HTR-8/SVneo (cell line): ENCODE measurements at regions not wholly inside any gene's neighbourhood (a gene's known extent, or its start where the extent isn't known, plus 50 kb on each side); places are given as distances from the start of the nearest gene placed in this dataset.

Experiments
- DNase-seq: peaks from one replicate; pipeline ENCODE4 v3.0.0; 2011; ENCODE audit warnings: low spot score, mixed read lengths; ENCODE audit not compliant: insufficient read length
- FAIRE-seq: peaks from 2 replicates; lab custom pipeline; 2011; peaks lifted over from hg19 to GRCh38; lab: Jason Lieb, UNC

DNA sequence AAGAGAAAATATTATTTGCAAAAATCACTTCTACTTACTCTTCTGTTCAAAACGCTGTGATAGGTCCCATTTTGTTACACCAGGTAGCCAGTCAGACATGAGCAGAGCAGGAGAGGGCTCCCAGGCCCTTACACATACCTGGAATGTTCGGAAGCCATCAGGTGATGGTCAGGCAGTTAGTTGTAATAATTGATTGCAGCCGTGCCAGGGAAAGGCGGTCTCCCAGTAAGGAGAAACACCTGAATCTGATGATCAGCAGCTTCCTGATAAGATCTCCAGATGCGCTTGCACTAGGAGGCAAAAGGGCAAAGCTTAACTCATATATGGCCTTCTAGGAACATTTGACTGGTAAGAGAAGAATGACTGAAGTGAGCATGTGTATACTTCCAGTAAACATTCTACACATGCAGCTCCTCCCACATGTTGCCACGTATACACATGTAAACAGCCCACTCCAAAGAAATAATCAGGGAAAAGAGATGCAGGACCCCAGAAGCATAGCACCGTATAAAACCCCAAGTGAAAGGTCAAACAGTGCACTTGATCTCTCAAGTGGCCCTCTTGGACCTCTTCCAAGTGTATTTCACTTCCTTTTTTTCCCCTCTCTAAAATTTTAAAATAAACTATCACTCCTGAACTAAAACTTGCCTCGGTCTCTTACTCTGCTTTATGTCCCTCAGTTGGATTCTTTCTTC, 1338.0 kb downstream of the FSTL5 start:
- FAIRE-seq (no peak), DNase-seq (no peak)

DNA sequence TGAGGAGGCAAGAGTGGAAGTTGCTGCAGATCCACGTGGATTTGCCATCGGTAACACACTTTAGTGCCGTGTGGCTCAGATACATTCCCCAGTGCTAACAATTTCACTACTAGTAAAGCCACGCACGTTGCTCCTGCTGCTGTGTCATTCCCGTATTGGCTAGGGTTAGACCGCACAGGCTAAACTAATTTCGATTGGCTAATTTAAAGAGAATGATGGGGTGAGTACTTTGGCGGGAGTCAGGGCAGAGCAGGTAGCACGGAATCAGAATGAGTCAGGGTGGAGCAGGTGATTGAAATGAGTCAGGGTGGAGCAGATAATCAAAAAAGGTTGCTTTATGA, 1337.5 kb downstream of the FSTL5 start:
- FAIRE-seq, result no peak

DNA sequence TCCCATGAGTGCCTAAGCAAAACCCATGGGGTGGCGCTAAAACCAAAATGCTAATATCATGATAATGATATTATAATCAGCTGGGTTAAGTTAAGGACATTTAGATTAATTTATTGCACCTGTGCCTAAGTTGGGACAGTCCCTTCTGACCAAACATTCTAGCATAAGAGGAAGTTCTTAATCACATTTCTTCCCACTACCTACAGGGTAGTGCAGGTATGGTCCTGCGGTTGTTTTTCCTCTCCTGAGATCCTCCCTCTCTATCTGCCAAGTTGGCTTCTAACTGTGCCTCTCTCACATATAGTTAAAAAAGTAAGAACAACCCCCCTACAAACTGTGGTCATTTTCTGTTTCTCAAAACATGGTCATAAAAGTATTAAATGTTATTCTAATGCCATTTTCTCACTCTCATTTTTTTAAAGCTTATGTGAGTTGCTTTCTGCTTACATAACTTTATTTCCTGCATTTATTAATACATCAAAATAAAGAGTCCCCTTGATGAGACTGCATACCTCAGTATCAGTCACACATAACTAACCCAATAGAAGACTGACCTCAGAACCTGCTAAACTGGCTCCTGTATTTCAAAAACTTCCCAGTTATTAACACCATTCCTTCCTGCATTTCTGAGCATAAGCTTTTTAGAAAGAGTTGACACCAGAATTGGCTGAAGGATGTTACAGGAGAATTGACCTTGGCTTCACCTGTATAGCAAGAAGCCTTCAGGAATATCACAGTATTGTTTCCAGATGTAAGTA, 1332.5 kb downstream of the FSTL5 start:
- DNase-seq (no peak), FAIRE-seq (no peak)

More for the DNA sequence above, 1337.5 kb downstream of the FSTL5 start:
- DNase-seq, result no peak

DNA sequence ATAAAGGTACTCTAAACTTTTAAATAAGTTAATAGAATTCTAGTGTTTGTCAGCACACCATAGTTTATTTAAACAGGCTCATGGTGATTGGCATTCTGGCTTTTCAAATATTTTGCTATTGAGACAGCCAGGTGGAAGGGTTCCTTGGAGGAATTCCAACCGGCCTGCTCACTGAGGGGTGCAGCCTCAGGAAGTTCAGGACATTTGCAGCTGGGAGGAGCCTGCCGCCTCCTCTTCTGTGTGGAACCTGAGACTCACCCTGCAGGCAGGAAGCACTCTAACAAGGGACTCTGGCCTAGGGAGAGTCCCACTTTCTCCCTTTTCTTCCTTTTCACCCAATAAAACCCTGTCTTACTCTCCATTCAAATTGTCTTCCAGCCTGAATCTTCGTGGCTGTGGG, 1328.0 kb downstream of the FSTL5 start:
- no peak for DNase-seq

DNA sequence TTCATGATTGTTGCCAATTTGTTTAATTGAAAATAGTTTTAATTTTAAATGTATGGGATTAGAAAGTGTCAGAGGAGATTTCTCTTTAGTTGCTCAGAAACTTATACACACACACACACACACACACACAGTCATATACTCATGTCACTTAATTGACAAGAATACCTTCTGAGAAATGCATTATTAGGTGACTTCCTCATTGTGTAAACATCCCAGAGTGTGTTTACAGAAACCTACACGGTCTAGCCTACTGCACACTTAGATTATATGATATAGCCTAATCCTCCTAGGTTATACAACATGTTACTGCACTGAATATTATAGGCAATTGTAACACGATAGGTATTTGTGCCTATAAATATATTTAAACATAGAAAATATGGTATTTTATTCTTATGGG, 1327.4 kb downstream of the FSTL5 start:
- FAIRE-seq (no peak), DNase-seq (no peak)

More for the DNA sequence above, 1328.0 kb downstream of the FSTL5 start:
- FAIRE-seq, result no peak

DNA sequence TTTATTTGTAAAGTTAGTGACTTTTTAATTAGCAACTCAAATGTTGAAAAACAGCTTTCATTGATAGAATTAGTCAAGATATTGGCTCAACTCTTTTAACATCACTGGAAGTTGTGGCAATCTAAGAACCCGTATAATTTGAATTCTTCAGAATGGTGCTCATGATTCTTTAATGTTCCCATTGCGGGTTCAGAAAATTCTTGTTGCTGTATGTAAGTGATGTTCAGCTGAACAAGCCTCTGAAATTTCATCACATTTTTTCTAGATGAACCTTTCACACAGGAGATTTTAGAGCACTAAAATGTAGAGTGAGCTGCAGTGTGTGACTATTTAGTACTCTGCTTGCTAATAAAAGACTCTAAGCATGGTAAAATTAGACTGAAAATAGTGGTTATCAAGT, 1317.7 kb downstream of the FSTL5 start:
- no peak for FAIRE-seq

DNA sequence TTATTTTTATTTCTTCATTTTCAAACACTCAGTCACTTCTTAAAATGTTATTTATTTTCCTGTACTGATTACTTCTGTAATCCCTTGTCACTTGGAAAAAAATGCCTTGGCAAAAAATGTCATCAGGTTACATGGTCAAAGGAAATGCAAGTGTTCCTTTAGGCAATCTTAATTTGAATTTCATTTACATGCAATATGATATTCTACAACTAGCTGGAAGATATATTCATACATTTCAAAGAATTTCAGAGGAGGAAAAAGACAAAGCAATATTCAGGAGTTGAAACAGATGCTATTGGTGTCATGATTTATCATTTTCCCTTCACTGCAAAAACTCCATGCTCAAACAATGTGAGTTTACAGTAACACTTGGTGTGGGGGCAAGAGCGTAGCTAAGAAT, 1316.6 kb downstream of the FSTL5 start:
- no peak for DNase-seq
- FAIRE-seq, result no peak

More for the DNA sequence above, 1317.7 kb downstream of the FSTL5 start:
- no peak for DNase-seq

DNA sequence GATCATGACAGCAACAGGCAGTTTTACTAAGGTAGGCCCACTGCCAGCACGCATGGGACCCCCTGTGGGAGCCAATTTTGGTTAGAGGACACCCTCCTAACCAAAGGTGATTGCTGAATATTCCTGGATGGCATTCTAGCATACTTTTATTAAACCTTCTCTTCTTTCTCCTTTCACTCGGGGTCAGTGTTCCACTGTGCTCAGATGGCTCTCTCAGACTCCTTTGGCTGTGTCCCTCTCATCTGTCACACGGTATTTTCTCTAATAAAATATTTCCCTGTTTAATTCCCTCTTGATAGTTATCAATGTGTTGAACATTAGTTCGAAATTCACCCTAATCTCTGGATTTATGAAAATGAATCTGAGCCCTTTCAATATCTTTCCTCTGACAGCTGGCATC, 1315.3 kb downstream of the FSTL5 start:
- DNase-seq (no peak), FAIRE-seq (no peak)

DNA sequence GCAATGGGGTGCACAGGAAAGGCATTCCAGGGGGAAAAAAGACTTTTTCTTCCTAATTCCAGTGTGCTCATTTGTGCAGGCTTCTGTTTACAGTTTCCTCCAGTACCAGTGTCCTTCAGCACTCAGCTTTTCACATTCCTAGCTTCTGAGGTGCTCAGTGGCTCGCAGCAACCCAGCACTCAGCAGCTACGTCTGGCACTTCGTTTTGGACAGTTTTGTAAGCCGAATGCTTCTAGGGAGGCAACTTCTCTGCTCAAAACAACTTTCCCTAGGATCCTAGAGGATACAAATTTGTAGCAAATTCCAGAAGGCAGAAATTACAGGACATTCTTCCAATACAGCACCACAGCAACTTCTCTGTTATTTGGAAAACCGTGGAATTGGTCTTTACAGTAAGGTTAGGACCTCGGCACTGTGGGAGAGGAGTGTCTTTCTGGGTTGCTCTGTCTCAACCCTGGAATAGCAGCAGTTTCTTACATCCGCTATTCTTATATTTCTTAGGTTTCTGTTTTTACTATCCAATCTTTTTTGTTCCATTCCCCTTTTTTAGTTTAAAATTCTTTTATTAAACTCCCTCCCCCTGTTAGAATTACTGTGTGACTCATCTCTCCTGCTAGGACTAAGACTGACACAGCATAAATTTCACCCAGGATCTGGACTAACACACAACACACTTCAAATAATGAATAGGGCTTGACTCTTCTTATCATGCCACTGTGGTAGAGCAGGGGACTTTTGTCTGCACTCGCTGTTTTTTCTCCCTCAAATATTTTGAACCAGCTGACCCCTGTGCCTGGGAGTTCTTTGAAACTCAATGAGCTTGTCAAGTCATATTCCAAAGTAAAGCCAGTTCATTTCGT, 1314.7 kb downstream of the FSTL5 start:
- FAIRE-seq (no peak), DNase-seq (no peak)

DNA sequence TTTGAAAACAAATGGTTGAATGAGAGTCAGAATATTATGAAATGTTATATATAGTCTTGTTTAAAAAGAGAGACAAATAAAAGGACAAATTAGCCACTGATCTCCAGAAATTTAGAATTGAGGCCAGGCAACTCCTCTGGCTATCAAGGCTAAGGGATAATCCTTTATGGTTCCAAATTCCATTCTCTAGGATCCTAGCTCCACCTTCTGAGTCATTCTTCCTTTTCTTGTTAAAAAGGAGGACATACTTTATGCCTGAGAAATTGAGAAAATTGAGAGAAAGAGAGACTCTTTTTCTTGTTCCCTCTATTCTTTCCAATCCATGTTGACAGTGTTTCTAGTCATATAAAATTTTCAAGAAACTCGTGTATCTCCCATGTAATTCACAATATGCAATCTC, 1299.5 kb downstream of the FSTL5 start:
- FAIRE-seq (no peak), DNase-seq (no peak)

DNA sequence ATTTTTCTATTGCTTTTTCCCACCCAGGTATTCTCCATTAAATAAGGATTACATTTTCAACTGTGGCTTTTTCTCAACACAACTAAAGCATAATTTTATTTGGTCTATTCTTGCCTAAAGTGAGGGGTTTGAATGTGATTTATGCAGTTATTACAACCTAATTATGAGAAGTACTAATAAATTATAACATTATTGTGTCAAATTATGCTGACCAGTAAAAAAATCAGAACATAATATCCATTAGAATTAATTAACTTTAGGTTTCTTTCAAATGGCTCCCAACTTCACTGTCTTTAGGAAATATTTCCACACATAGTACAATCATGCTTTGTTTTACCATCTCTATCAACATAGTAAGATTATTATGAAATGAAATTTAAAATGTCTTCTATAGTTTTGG, 1293.9 kb downstream of the FSTL5 start:
- DNase-seq (no peak), FAIRE-seq (no peak)

DNA sequence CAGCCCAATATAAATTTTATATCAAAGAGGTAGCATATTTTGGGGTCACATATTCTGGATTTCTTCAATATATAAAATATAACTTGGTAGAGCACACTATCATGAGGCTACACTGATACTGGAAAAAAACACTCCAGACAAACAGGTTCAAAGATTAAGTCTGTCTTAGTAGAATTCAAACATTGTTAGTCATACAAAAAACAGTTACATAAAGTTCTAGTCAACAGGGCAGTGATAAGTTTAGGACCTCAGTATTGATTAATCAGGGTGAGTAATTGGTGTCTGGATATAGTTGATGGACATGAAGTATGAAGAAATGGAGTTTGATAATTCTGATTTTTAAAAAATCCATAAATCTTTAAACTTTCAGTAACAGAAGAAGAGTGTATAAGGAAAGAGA, 1291.3 kb downstream of the FSTL5 start:
- DNase-seq (no peak), FAIRE-seq (no peak)

DNA sequence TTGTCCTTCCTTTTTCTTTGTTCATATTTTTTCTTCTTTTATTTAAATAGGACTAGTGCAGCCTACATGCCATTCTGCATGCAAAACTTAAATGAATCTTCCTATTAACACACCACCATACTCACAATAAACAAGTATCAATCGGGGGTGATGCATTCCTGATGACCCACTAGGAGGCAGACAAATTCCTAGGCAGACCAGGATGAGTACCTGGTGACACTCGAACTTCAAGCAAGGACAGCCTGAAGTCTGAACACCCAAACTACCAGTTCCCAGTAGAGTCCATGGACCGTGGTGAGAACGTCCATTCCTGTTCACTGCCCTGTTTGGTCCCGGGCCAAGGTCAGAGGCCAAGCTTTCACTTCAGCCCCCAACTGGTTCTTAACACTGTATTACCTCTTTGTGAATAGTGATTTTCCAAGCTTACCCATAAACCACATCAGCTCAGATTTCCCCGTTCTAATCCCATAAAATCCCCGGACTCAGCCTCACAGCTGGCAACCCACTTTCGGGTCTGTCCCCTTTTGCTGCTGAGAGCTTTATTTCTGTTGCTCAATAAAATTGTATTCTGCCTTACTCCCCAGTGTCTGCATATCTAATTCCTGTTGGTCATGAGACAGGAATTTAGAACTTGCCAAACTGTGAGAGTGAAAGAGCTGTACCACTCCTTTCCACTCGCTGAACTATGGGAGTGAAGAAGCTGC, 1286.6 kb downstream of the FSTL5 start:
- DNase-seq (no peak), FAIRE-seq (peak; percentile 26)

DNA sequence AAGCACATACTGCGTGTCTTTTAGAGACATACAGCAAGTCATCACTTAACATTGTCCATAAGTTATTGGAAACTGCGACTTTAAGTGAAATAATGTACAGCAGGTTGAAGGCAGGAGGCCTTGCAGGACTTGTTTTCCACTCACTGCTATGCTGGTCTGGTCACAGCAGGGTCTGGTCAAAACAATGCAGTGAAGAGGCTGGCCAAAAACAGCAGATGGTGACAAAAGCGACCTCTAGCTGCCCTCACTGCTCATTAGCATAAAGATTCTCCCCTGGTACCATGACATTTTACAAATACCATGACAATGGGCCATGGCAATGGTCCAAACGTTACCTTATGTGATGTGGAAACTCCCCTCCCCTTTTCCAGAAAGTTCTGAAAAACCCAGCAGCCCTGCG, 1283.6 kb downstream of the FSTL5 start:
- DNase-seq (no peak), FAIRE-seq (no peak)

DNA sequence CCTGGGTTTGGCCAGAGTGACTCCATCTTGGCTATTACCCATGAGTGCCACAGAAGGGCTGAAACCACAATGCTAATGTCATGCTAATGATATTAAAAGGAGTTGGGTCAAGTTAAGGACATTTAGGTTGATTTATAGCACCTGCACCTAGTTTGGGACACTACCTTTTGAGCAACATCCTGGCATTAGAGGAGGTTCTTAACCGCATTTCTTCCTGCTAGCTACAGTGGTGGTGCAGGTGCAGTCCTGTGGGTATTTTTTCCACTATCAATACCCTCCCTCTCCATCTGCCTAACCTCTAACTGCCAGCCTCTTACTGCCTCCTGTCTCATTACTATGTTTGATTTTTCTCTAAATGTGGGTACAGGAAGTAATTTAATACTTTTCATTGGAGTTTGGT, 1276.1 kb downstream of the FSTL5 start:
- DNase-seq (no peak), FAIRE-seq (no peak)

DNA sequence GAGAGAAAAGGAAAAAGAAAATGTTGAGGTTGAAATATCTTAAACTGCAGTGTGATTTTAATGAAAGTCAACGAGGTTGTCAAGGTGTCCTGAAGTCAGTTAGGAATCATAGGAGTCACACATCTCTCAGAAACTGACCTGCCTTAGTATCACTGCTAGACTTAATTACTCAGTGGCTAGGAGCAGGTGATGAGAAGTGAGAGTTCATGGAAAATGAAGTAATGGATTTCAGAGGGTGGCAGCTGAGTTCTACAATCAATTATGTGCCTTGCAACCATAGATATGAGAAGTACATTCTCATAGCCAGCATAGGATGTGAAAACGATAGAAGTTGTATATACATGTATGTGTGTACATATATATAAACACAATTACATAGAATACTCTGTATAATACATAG, 1269.7 kb downstream of the FSTL5 start:
- DNase-seq (no peak), FAIRE-seq (no peak)

DNA sequence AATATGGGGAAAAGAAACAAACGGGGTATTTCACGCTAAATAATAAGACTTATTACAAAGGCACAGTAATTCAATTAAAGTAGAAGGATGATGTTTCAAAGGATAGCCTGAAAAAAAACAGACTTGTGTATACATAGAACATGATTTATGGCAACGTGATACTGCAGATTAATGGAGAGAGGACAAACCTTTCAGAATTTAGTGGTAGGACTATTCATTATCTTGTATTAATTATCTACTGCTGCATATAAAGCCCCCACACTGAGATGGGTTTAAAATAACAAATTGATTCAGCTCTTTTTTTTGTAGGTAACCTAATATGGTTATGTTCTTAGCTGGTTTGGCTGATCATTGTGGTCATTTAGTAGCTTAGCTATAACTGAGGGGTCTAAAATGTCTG, 1269.0 kb downstream of the FSTL5 start:
- DNase-seq (no peak), FAIRE-seq (no peak)

DNA sequence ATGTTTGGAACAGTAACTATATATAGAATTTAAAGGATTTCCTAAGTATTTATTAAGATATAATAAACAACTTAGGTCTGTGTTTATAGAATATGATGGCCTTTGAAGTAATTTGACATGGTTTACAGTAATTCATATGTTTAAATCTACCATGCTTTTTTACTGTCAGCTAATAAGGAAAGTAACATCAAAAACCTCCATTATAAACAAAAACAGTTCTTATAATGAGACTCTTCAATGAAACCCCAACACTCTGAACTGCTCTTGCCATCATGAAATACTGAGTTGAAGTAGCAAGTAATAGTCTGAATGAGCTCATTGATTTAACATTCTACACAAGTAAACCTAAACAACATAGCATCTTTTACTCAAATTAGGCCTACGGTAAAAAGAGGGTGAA, 1236.5 kb downstream of the FSTL5 start:
- DNase-seq (no peak), FAIRE-seq (no peak)

DNA sequence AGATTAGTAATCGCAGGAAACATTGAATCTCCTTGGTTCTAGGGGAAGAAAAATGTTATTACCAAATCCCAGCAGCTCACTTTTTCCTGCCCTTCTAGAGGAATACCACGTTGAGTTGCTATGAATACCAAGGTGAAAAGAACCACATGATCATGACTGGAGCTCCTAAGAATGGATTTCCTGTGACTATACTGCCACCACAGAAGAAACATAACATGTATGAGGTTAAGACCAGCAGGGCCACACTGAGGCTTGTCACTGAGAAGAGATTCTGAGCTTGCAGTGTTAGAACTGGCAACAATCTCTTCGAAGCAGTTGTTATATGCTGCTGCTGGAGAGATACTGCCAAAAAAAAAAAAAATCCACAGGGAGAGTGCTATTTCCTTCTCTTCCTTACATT, 1235.3 kb downstream of the FSTL5 start:
- DNase-seq, result no peak
- no peak for FAIRE-seq

DNA sequence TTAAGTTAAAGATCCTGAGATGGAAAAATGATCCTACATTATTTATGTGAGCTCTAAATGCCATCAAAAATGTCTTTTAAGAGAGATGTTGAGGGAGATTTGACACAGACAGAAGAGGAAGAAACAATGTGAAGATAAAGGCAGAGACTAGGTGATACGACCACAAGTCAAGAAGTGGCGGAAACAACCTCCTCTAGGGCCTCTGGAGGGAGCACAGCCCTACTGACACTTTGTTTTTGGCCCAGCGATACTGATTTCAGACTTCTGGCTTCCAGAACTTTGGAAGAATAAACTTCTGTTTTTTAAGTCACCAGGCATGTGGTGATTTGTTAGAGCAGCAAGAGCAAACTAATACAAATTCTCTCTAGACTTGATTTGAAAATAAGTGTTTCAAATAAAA, 1216.1 kb downstream of the FSTL5 start:
- no peak for FAIRE-seq

More for the DNA sequence above, 1216.1 kb downstream of the FSTL5 start:
- DNase-seq, result no peak
